ENCODE measurements at regions not wholly inside any gene's neighbourhood (a gene's known extent, or its start where the extent isn't known, plus 50 kb on each side); places are given as distances from the start of the nearest gene placed in this dataset.

- TF ChIP-seq CTCF (IDR thresholded peaks at IDR 0.05; ENCODE audit: borderline replicate concordance, extremely low read depth, low read length, poor library complexity, severe bottlenecking) (no peak), EZH2 (IDR thresholded peaks at IDR 0.05; ENCODE audit: borderline replicate concordance, low read depth, low read length, severe bottlenecking) (no peak)
Observed at GRCh38 chr6:150799276-150799805, 66.2 kb upstream of the MTHFD1L start.

Measured in DND-41 (cell line).